ENCODE measurements at regions not wholly inside any gene's neighbourhood (a gene's known extent, or its start where the extent isn't known, plus 50 kb on each side); places are given as distances from the start of the nearest gene placed in this dataset.

DNA sequence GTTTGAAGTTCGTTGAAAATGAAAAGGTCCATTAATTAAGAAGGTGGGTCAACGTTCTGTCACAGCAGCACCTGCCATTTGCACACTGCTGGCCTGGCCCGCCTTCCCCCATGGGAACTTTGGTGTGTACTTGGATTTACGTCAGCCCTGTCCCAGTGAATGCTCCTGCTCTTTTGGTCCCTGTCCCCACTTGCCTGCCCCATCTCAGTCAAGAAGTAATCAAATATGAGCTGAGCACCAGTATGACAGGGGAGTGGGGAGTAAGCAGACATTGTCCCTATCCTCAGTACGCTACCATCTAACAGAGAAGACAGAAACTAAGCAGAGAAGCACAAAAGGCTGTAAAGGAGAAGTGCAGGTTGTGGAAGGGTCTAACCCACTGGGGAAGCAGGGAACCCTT is 65.1 kb downstream of the SLC4A3 start:
- DNase-seq = no peak

DNA sequence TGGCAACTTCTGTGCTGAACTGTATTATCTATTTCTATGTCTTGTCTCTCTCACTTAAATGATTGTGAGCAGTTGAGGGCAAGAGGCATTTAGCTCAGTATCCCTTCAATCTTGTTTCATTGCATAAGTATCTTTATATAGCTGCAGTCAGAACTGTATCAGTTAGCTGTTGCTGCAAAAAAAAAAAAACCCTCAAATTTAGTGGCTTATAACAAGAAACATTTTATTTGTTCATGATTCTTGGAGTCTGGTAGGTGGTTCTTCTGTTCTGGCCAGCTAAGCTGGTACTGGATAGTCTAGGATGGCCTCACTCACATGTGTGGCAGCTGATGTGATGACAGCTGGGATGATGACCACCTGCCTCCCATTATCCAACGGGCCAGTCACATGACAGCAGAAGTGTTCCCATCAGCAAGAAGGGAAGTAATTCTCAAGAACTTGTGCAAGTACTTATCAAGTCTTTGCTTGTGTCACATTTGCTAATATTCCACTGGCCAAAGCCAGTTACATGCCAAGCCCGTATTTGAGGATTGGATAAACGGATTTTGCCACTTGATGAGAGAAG is 67.8 kb downstream of the SLC4A3 start:
- DNase-seq = no peak

DNA sequence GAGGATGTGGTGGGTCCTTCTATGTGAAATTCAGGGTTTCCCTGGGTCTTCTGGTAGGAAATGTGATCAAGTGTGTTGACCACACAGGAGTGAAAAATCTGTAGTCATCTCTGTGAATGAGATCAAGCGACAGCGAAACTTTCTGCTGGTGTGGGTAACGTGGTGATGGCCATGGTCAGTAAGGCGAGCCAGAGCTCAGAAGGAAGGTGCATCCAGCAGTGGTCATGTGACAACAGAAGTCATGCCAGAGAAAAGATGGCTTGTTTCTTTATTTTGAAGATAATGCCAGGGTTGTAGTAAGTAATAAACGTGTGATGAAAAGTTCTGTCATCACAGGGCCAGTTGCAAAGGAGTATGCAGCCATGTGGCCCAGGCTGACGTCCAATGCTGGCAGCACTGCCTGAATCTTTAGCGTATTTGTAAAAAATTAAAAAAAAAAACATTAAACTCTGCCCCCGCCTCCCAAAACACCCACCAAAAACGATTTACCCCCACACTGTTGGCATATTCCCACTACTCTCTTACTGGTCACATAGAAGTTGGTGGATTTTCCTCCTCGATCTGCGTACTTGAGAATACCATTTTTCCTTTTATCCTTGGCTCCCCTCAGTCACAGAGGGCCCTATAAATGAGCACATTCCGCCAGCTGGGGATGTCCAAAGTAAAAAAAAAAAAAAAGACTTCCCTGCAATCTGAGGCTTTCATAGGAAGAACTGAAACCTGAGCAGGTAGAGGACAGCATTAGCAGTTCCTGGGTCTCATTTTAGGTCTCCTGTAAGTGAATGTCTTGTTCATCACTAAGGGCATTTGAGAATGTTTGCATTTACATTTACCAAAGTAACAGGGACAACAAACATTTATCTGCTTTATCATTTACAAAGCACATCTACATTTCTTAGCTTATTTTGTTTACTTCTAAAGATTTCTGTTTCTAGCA is 70.6 kb downstream of the SLC4A3 start:
- no peak for DNase-seq

DNA sequence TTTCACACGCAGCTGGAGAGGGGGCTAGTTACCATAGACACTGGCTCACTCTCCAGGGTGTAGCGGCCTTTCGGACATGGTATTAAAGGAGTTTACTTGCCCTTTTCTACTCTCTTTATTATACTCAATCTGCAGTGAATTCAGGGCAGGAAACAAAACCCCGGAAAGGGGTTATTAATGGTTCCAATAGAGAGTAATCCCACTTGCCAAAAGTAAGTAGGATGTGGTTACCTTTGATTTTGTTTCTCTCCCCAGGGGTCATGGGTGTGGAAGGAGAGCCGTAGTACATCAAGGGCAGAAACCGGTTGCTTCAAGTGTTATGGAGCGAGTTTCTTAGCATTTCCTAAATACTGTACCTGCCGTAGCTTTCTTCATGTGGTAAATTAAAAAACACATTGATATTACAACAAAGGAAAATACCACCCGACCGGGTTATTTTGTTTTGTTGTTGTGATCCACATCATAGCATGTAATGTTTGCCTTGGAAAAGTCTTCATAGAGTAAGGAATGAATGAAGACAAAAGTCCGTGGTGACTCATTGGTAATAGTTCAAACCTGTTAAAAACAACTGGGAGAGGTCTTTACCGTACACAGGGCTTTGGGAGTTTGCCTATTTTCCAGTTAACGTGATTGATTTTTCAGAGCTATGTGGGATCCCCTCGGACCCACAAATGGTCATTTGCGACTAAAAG is 71.5 kb downstream of the SLC4A3 start:
- DNase-seq = no peak

DNA sequence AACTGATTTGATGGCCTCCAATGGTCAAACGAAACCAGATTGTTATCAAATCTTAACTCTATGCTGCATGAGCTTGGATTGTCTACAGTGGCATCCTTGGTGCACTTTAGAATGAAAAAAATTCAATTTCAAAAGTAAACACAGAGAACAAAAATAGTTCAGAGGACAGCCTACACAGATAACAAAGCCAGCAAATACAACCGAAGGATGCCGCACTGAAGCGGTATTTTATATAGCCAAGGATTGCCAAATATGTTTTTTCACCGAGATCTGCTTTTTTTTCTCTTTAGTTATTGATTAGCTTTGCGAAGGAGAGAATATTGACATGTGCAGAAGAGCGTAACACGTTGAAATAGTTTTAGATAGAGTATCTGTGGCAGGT is 72.0 kb downstream of the SLC4A3 start:
- no peak for DNase-seq

DNA sequence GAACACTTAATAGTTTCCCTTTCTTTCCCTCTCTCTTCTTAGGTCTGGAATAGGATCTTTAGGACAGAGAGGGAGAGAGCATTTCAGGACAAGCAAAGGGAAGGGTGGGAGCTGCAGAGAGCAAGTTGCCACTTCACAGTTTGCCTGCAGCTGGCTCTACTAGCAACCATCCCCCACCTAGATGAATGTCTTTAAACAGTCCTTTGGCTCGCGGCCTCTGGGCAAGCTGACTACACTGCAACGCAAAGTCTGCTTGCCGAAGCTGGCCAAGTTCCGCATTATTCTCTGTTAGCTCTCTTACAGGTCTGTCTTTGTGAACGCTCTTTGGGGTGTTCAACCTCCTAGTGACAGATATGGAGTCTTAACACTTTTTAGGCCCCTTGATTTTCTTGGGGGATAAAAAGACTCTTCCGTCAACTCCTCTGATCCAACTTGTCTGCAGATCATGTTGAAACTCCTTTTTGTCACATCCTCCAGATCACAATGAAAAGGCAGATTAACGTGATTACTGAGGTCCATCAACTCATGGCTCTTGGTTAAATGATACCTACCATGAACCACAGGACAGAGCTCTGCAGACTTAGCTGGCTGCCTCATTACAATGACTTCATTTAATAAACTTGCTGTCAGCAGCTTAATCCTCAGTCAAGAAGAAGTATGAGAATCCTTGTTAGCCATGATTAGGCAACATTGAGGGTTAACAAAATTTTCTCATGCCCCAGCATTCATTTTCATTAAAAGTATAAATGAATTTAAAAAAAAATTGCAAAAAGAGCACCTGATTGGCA is 74.6 kb downstream of the SLC4A3 start:
- no peak for DNase-seq

DNA sequence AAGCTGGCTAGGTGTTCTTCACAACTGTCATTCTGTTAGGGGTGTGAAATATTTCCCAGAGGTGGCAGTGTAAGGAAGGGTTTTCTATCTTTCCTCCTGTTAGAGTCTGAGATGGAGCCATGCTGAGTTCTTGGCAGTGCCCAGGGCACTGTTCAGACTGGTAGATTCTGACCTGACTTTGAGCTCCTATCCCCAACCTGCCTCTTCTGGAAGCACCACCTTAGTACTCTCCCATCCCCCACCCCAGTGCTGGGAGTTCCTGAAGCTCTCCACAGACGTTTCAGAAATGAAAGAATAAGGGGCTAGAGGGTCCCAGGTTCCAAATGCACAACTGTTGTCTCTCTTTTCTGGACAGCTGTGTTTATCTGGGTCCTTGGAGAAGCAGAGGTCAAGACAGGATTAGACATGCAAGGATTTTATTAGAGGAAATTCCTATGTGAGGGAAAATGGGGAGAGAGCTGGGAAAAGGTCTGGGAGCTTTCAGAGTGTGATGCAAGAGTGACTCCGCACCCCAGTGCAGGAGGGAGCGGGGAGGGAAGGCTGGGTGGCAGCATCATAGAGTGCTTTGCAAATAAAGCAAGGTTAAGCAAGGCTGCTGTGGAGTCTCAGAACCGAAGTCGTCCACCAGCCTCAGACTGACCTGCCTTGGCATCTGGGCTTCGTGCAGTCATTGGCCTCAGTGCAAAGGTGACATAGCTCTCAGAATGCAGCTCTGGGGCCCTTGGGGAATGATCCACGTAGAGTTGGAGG is 75.5 kb downstream of the SLC4A3 start:
- DNase-seq = no peak

DNA sequence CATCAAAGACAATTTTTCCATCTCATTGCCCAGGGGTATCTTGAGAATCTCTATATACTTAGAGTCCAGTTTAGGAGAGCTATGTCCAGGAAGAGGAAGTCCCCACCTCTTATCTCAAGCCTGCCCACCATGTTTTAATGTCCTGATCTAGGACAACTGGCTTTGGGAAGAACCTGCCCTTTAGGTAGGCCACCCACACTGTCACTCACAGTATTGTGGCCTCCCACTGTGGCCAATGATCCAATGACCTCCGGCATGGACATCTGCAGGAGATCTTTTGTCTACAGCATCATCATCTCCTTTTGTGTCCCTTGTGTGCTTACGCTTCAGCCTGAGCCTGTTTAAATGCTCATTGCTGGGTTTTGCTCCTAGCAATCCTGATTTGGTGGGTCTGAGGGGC is 77.4 kb downstream of the SLC4A3 start:
- DNase-seq = no peak

DNA sequence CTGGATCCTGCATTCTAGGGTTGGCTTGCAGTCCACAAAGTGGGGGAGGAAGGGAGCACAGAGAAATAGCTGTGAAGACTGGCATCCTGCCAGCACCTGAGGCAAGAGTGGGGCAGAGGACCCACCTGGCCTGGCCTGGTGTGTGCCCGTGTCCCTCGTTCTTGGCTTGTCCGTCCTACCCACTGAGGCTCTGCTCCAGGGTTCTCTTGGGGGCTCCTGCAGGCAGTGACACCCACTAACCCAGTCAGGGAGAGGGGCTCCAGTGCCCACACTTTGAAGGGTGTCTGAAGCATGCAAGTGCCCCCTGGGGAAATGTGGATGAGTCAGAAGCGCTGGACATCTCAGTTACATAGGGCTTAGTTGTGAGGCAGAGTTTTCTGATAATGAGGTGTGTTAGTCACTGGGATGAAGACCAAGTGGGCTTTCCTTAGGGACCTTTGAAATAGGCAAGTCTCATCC is 79.4 kb downstream of the SLC4A3 start:
- no peak for DNase-seq

DNA sequence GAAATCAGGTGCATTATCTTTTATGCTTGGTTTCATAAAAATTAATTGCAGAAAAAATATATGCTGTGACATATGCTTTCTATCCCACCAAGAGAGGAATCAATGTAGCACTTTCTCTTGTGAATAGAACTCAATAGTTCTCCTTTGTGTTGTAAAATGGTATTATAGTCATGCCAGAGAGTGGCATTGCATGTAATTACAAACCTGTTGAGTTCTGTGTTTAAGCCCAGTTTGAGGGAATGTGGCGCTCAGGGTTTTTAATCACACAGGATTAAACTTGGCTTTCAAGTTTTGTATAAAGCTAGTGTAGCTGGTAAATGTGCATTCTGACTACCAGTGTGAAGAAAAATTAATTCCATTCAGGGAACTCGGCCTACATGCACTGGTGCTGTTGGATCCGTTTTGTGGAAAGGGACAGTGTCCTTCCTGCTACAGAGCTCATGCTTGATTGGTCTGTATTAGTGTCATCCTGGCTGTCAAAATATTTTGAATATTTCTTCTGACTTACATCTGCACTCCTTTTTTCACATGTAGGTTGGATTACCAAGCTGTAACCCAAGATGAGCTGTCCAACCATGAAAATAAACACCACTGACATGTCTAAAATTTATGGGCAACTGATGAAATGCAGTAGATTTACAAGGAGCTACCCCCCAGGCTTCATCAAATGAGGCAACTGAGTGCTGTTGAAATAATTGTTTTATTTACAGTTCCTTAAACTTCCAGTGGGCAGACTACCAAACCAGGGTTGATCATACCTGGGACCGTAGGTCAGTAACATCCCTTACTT is 80.3 kb downstream of the SLC4A3 start:
- no peak for DNase-seq

DNA sequence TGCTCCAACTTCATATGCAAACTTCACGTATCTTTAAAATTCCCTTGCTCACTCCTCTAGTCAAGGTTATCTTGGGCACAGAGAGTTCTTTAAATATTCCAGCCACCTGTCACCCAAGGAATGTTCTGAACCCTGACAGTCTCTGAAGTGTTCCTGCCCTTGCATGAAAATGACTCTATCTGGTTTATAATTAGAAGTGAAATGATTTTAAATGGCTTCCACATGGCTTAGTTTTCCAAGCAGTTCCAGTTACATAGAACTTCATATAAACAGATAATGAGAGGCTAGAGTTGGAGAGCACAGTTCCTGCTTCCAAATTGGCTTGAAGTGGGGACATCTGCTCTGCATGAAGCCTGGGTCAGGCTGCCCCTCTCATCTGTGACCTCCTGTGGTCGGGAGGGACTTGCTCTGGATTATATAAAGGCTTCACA is 81.9 kb downstream of the SLC4A3 start:
- DNase-seq = no peak

DNA sequence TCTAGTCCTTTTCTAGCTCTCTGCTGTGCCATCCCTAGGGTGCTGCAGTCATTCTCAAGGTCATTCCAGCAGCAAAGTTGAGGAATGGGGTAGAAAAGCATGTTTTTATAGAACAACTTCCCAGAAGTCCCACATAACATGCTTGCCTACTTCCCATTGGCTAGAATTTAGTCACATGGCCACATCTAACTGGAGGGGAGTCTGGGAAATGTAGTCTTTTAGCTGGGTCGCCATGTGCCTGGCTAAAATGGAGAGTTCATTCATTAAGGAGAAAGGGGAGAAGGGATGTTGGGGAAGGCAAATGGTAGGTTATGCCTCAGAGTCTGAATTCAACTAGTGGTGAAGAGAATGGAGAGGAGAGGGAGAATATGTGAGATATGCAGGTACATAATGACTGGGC is 85.7 kb downstream of the SLC4A3 start:
- DNase-seq = no peak

DNA sequence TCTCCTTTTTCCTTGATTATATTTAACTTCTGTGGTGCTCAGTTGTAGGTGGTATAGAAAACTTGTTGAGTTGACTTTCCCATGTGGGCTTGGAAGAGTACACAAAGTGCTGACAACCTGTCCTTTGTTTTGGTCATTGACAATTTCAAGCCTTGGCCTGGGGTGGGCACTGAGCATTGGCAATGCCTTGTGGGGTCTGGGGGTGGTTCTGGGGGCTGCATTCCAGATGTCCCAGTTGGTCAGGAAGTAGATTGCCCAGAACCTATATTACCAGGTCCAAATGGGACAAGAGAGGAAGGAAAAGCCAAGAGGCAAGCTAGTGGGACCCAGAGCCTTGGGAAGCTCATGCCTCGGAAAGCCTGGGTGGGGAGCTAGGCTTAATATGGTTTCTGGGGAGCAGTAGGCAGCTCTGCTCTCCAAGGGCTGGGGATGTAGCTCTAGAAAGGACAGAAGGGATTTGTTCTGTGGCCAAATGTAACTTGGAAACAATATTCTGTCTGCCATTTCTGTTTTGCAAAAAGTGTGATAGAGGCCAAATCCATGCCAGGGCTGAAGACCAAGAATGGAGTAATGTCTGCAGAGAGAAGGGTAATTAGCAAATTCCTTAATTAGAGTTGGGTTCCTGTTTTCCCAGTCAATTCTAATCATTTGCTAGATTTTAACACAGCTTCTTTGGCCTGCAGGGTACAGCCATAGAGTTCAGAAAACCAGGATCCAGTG is 87.4 kb downstream of the SLC4A3 start:
- DNase-seq = no peak

DNA sequence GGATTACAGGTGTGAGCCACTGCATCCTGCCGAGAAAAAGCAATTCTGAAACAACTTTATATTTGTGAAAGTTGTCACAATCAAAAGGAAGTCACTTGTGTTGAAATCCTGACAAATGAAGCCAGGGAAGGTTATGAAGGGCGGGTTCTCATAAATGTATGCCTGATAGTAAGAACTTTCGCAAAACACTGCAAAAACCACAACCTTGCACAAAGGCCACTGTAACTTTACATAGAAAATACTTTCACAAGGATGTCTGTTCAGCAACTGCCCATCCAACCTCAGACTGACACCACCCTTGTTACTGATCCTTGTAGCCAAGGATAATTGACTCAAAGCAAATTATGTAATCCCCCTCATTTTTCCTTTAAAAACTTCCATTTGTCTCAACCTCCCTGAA is 90.6 kb downstream of the SLC4A3 start:
- DNase-seq = no peak

DNA sequence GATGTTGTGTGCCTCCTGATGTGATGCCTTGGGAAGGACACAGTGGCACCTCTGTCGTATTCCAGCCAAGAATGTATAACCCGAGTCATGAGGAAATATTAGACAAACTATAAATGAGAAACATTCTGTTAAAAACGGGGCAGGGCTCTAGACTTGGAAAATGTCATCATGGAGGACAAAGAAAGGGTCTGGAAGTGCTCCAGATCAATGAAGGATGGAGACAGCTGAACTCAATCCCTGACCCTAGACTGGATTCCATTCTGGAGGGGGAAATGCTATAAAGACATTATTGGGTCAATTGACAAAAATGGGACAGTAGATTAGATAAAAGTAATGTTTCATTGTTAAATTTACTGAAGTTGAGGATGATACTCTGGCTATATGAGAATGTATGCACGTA is 92.1 kb downstream of the SLC4A3 start:
- DNase-seq = no peak

DNA sequence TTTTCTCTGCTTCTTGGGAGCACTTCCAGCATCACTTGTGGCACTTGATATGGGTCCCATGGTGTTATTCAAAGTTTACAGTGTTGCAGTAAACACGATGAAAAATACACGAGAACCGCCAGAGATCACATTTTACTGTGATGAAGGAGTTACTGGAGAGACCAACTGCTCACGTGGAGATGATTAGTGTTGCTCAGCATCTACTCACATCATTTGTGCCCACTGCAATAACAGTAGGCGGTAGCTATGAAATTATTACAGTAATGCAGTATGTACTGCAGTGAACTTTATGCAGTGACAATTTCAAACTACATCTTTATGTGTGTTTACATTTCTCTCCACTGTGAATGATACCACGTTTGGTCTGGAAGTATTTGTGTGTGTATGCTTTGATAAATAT is 93.5 kb downstream of the SLC4A3 start:
- no peak for DNase-seq

DNA sequence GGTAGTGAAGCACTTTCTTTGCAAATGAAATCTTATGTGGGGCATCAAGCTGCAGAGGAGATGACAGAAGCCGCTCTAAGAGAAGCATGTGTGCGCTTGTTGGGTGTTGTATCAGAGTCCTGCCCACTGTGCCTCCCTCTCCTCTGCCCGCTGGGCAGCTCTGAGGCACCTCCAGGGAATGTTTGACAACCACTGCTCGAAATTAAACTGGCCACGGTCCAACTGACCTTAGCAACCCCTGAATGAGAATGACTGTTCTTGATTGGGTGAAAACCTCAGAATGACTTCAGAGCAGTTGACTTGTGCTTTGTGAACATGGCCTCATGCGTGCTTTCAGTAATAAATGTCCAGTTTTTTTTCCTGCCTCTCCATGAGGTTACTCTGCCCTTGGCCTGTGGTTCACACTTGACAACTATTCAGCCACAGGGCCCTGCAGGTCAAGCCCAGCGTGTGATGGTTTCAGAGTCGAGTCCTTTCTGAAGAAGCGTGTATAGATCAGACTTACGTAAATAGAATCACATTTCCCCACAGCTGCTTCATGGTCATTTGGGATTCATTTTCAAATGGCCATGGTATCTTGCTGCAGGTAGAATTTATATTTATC is 94.9 kb downstream of the SLC4A3 start:
- no peak for DNase-seq

DNA sequence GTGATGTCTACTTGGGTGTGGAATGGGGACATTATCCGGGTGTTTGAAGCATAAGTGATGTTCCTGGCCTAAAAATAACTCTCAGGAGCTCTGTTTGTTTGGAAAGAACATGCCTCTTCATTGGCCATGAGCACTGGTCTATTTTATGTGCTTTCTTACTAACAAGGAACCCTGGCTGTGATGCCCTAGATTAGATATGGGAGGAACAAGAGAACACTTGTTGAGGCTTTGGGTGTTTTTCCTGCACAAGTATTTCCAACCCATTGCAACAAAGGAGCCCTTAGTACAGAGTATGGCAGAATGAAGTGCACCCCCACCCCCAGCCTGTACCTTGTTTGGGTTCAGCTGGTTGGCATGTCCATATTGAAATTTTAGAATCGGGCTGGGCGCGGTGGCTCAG is 95.9 kb downstream of the SLC4A3 start:
- DNase-seq = no peak

DNA sequence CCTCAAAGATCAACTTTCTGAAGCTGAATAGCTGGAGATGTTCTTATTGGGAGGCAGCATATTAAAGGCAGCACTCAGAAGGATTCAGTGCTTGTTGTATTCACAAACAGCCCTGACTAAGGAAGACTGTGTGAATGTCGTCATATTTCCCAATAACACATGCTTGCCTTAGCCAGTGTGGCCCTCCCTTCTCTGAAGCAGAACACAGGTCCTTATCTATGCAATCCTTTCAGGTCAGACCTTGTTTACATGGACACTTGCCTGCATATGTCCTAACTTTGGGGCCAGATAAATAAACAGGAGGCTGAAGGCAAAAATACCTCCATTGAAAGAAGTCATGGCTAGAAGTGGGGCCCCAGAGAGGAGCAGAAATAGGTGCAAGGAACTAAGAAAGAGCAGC is 97.2 kb downstream of the SLC4A3 start:
- DNase-seq = no peak

DNA sequence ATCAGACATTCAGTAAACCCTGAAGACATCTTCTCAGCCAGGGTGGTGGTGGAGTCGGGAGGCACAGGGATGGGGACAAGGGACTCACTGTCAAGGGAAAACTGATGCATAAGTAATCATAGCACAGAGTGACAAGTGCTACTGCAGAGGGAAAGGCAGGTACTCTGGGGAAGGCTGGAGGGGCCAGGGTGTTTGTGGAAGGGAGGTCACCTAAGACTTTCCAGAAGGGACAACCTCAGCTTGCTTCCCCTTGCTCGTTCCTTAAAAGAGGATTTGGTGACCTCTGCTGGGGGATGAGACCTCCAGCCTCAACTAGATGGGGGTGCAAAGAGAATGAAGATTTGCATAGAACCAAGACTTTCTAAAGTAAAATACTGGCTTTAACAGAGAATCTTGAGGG is 99.5 kb downstream of the SLC4A3 start:
- no peak for DNase-seq

All from activated gamma-delta T cell treated with Interleukin-2 at 50 U/mL for 16 hours (primary cell).